ENCODE measurements at regions not wholly inside any gene's neighbourhood (a gene's known extent, or its start where the extent isn't known, plus 50 kb on each side); places are given as distances from the start of the nearest gene placed in this dataset.

GRCh38 chr2:194926873-194927272 is 730.2 kb upstream of the SLC39A10 start:
- no peak for TF ChIP-seq CTCF (IDR thresholded peaks at IDR 0.05; ENCODE audit: poor library complexity)
- TF ChIP-seq EZH2phosphoT487 (IDR thresholded peaks at IDR 0.05; ENCODE audit: low read depth, severe bottlenecking, unreplicated experiment): no peak

Measured in hepatocyte (in vitro differentiated cells).